IMR-90 (cell line): ENCODE measurements at regions not wholly inside any gene's neighbourhood (a gene's known extent, or its start where the extent isn't known, plus 50 kb on each side); places are given as distances from the start of the nearest gene placed in this dataset.

Experiments used
- ATAC-seq: fragments of 200-7000 bp; cut with Tn5 transposase; 2 replicates; pipeline ENCODE4 v1.9.1; 2020; ENCODE audit warnings: low read depth, mild to moderate bottlenecking, moderate library complexity
- BruUV-seq: library from RNA; stranded (reverse); fragments of 400-500 nt; replicated peaks from 2 replicates; lab custom pipeline; 2021; lab: Mats Ljungman, UMichigan
- CTCF ChIA-PET: fragments of 300-600 bp; formaldehyde crosslinking; extraction: SDS; loops from one replicate; lab custom pipeline; 2021; ENCODE audit warnings: antibody characterized with exemption; lab: Yijun Ruan, JAX
- POLR2A ChIA-PET: fragments of 300-600 bp; sonication (Branson Sonifier 250); formaldehyde crosslinking; loops from one replicate; lab custom pipeline; 2022; ENCODE audit warnings: antibody characterized with exemption; ENCODE audit not compliant: unreplicated experiment; lab: Charles Lee
- DNase-seq: peaks from one replicate; pipeline ENCODE4 v3.0.0; 2013
- H2AFZ ChIP-seq: replicated peaks from 2 replicates; pipeline ENCODE3; 2013; ENCODE audit warnings: low read length, mild to moderate bottlenecking; ENCODE audit not compliant: poor library complexity
- H2AK5ac ChIP-seq: 2 replicates; pipeline ENCODE4 v1.6.1; 2013; ENCODE audit warnings: low read depth, low read length, inconsistent platforms
- H2AK9ac ChIP-seq: replicated peaks from 2 replicates; pipeline ENCODE3; 2013; ENCODE audit warnings: mild to moderate bottlenecking, low read depth, low read length, moderate library complexity; ENCODE audit not compliant: poor library complexity
- H2BK120ac ChIP-seq: 2 replicates; pipeline ENCODE4 v1.6.1; 2013; ENCODE audit warnings: low read depth, low read length, inconsistent platforms
- H2BK15ac ChIP-seq: 3 replicates; pipeline ENCODE4 v1.6.1; 2013; ENCODE audit warnings: low read depth, low read length, inconsistent platforms
- H2BK20ac ChIP-seq: 2 replicates; pipeline ENCODE4 v1.6.1; 2013; ENCODE audit warnings: low read depth, mild to moderate bottlenecking, inconsistent platforms, low read length, moderate library complexity
- H2BK5ac ChIP-seq: 2 replicates; pipeline ENCODE4 v1.6.1; 2013; ENCODE audit warnings: mild to moderate bottlenecking, low read depth, low read length, inconsistent platforms; ENCODE audit not compliant: poor library complexity, severe bottlenecking
- H3K14ac ChIP-seq: replicated peaks from 2 replicates; pipeline ENCODE4 v1.6.1; 2013; ENCODE audit warnings: low read depth, low read length, inconsistent platforms
- H3K18ac ChIP-seq: 2 replicates; pipeline ENCODE4 v1.6.1; 2013; ENCODE audit warnings: low read depth, low read length, control low read depth
- H3K23ac ChIP-seq: 2 replicates; pipeline ENCODE4 v1.6.1; 2013; ENCODE audit warnings: low read depth, low read length, inconsistent platforms
- H3K27ac ChIP-seq: 2 replicates; pipeline ENCODE4 v1.5.1; 2013; ENCODE audit warnings: mild to moderate bottlenecking, control low read depth, low read length; ENCODE audit not compliant: insufficient read depth
- H3K27me3 ChIP-seq: 2 replicates; pipeline ENCODE4 v1.6.1; 2013; ENCODE audit warnings: low read length; ENCODE audit not compliant: control insufficient read depth, insufficient read depth
- H3K36me3 ChIP-seq: 2 replicates; pipeline ENCODE4 v1.6.1; 2013; ENCODE audit warnings: low read length, mixed read lengths; ENCODE audit not compliant: control insufficient read depth, insufficient read depth
- H3K4ac ChIP-seq: 2 replicates; pipeline ENCODE4 v1.6.1; 2013; ENCODE audit warnings: low read depth, low read length, inconsistent platforms
- H3K4me1 ChIP-seq: 2 replicates; pipeline ENCODE4 v1.6.1; 2013; ENCODE audit warnings: low read length, mixed read lengths; ENCODE audit not compliant: control insufficient read depth, insufficient read depth
- H3K4me2 ChIP-seq: 2 replicates; pipeline ENCODE4 v1.6.1; 2013; ENCODE audit warnings: low read depth, mild to moderate bottlenecking, control low read depth, low read length, moderate library complexity
- H3K4me3 ChIP-seq: 2 replicates; pipeline ENCODE4 v1.5.1; 2013; ENCODE audit warnings: low read depth, mild to moderate bottlenecking, control low read depth, low read length, moderate library complexity; ENCODE audit not compliant: insufficient read depth
- H3K56ac ChIP-seq: 2 replicates; pipeline ENCODE4 v1.6.1; 2013; ENCODE audit warnings: low read length, inconsistent platforms; ENCODE audit not compliant: insufficient read depth; ENCODE audit errors: extremely low read depth
- H3K79me1 ChIP-seq, 2 experiments: 2 replicates each; pipeline ENCODE4 v1.6.1; 2013; ENCODE audit warnings: low read length in 2 of 2, inconsistent platforms in 1 of 2, low read depth in 1 of 2
- H3K9ac ChIP-seq: 2 replicates; pipeline ENCODE4 v1.6.1; 2013; ENCODE audit warnings: low read depth, low read length, control low read depth
- H3K9me1 ChIP-seq: 2 replicates; pipeline ENCODE4 v1.6.1; 2013; ENCODE audit warnings: low read length, inconsistent platforms; ENCODE audit not compliant: insufficient read depth
- H3K9me3 ChIP-seq: 2 replicates; pipeline ENCODE4 v1.6.1; 2013; ENCODE audit warnings: low read length; ENCODE audit not compliant: control insufficient read depth, insufficient read depth
- H4K20me1 ChIP-seq: 2 replicates; pipeline ENCODE4 v1.6.1; 2013; ENCODE audit warnings: low read length, inconsistent platforms; ENCODE audit not compliant: insufficient read depth
- H4K5ac ChIP-seq: 2 replicates; pipeline ENCODE4 v1.6.1; 2013; ENCODE audit warnings: mild to moderate bottlenecking, low read depth, low read length, control low read depth
- H4K8ac ChIP-seq, 2 experiments: 2 replicates each; pipeline ENCODE4 v1.6.1; 2013; ENCODE audit warnings: low read depth in 2 of 2, low read length in 2 of 2, control low read depth in 1 of 2, inconsistent platforms in 1 of 2
- H4K91ac ChIP-seq: 2 replicates; pipeline ENCODE4 v1.6.1; 2013; ENCODE audit warnings: low read depth, low read length, inconsistent platforms; ENCODE audit not compliant: insufficient read depth
- BHLHE40 ChIP-seq: fragments of 150-350 bp; IDR thresholded peaks from 2 replicates; pipeline ENCODE4 v1.6.1; 2016; ENCODE audit warnings: mild to moderate bottlenecking, low read depth, low read length
- CHD1 ChIP-seq: IDR thresholded peaks from 2 replicates; pipeline ENCODE4 v1.6.1; 2012; ENCODE audit warnings: low read depth, low read length, improper control_type of control experiment
- CTCF ChIP-seq: conservative IDR thresholded peaks from 2 replicates; pipeline ENCODE4 v1.5.1; 2012; ENCODE audit warnings: mild to moderate bottlenecking, low read depth, low read length, improper control_type of control experiment
- ELK1 ChIP-seq: fragments of 150-350 bp; IDR thresholded peaks from 2 replicates; pipeline ENCODE4 v1.6.1; 2016; ENCODE audit warnings: low read depth, mild to moderate bottlenecking, low read length, moderate library complexity, borderline replicate concordance
- FOS ChIP-seq: fragments of 150-350 bp; IDR thresholded peaks from 2 replicates; pipeline ENCODE4 v1.6.1; 2016; ENCODE audit warnings: low read depth, low read length
- MAFK ChIP-seq: IDR thresholded peaks from 2 replicates; pipeline ENCODE4 v1.6.1; 2012; ENCODE audit warnings: low read depth, low read length, improper control_type of control experiment
- MAZ ChIP-seq: IDR thresholded peaks from 2 replicates; pipeline ENCODE4 v1.6.1; 2012; ENCODE audit warnings: low read depth, mild to moderate bottlenecking, low read length, improper control_type of control experiment, moderate library complexity, borderline replicate concordance
- MXI1 ChIP-seq: IDR thresholded peaks from 2 replicates; pipeline ENCODE4 v1.6.1; 2012; ENCODE audit warnings: low read depth, mild to moderate bottlenecking, low read length, moderate library complexity, borderline replicate concordance
- NFE2L2 ChIP-seq: fragments of 150-350 bp; IDR thresholded peaks from 2 replicates; pipeline ENCODE4 v1.6.1; 2016; ENCODE audit warnings: low read depth, mild to moderate bottlenecking, low read length
- POLR2A ChIP-seq: IDR thresholded peaks from 2 replicates; pipeline ENCODE4 v1.6.1; 2012; ENCODE audit warnings: mild to moderate bottlenecking, low read depth, low read length
- RAD21 ChIP-seq: IDR thresholded peaks from 2 replicates; pipeline ENCODE4 v1.6.1; 2012; ENCODE audit warnings: low read length, improper control_type of control experiment
- RFX5 ChIP-seq: IDR thresholded peaks from 2 replicates; pipeline ENCODE4 v1.8.0; 2012; ENCODE audit warnings: low read depth, mild to moderate bottlenecking, low read length, moderate library complexity
- SMC3 ChIP-seq: fragments of 150-350 bp; IDR thresholded peaks from 2 replicates; pipeline ENCODE4 v1.6.1; 2016; ENCODE audit warnings: low read depth, mild to moderate bottlenecking, antibody characterized with exemption, low read length, moderate library complexity
- USF2 ChIP-seq: fragments of 150-350 bp; IDR thresholded peaks from 2 replicates; pipeline ENCODE4 v1.6.1; 2017; ENCODE audit warnings: mild to moderate bottlenecking, antibody characterized with exemption, low read length, low read depth
- WGBS, 2 experiments: methylation state at CpG; one replicate each; pipeline versions ENCODE4 v1.1.5 to v1.1.7; 2013; ENCODE audit warnings: missing lambda C conversion rate in 2 of 2; ENCODE audit not compliant: insufficient read length in 1 of 2; ENCODE audit errors: extremely low coverage in 2 of 2; 5-methylcytosine and 5-hydroxymethylcytosine counted together
- dilution Hi-C: fragments of 300-500 bp; cut with HindIII; formaldehyde crosslinking; loops from one replicate; pipeline ENCODE4 v1.14.3; 2018; ENCODE audit warnings: low sequenced_read_pairs; ENCODE audit not compliant: unreplicated experiment
- in situ Hi-C: fragments of 300-500 bp; cut with MboI; formaldehyde crosslinking; loops from 3 replicates; pipeline ENCODE4 v1.14.3; 2019; ENCODE audit warnings: low sequenced_read_pairs, inconsistent platforms, mixed read lengths
- intact Hi-C: fragments of 100-400 bp; cut with micrococcal nuclease; formaldehyde crosslinking; loops from 2 replicates; pipeline ENCODE4 v1.10.0; 2022

GRCh38 chr12:66804563-66804974, 125.7 kb upstream of the GRIP1 start:
- POLR2A ChIA-PET = no interaction called here

More at GRCh38 chr12:66804563-66804974, 125.7 kb upstream of the GRIP1 start:
- H3K36me3 ChIP-seq = no peaks in the 10 kb centered on the region
- DNase-seq (no peak), ATAC-seq (no peak)
- CTCF ChIA-PET = no interaction called here
- no peak overlapping the region for H4K91ac ChIP-seq
- no peak overlapping the region for H2AFZ ChIP-seq
- H3K18ac ChIP-seq = no peak overlapping the region
- H3K56ac ChIP-seq = no peak overlapping the region
- H2BK5ac ChIP-seq = no peak overlapping the region
- no peak overlapping the region for H2AK9ac ChIP-seq
- H3K9me3 ChIP-seq = no peaks in the 10 kb centered on the region
- in situ Hi-C loops (no loop called here), dilution Hi-C loops (no loop called here), intact Hi-C loops (no loop called here)
- no peaks in the 10 kb centered on the region for H3K9me1 ChIP-seq
- no peak overlapping the region for H3K9ac ChIP-seq
- no peaks in the 10 kb centered on the region for H4K20me1 ChIP-seq
- H2BK20ac ChIP-seq = no peak overlapping the region
- H2BK120ac ChIP-seq = no peak overlapping the region
- no peak overlapping the region for H3K4me3 ChIP-seq
- BruUV-seq = no TSS peak
- no peak overlapping the region for H2BK15ac ChIP-seq
- H3K79me1 ChIP-seq = no peaks in the 10 kb centered on the region
- H3K27ac ChIP-seq = no peak overlapping the region
- no peak overlapping the region for H3K14ac ChIP-seq
- H3K27me3 ChIP-seq = no peaks in the 10 kb centered on the region; the same call in 1 of the 2 replicates
- H2AK5ac ChIP-seq = no peak overlapping the region
- H3K4me1 ChIP-seq = no peaks in the 10 kb centered on the region
- no peak overlapping the region for H4K5ac ChIP-seq
- TF ChIP-seq CTCF (no peak), MXI1 (no peak), BHLHE40 (no peak), RAD21 (no peak), MAZ (no peak), USF2 (no peak), CHD1 (no peak), MAFK (no peak), ELK1 (no peak), RFX5 (no peak), NFE2L2 (no peak), FOS (no peak), POLR2A (no peak), SMC3 (no peak)
- H3K4ac ChIP-seq = no peak overlapping the region
- WGBS, 2 experiments = no CpG with 5 or more reads among the region's 6 CpGs
- H3K4me2 ChIP-seq = no peak overlapping the region
- no peak overlapping the region for H3K23ac ChIP-seq
- H4K8ac ChIP-seq = no peak overlapping the region
